Mucosa of gallbladder (tissue), 1 donor: ENCODE measurements at regions not wholly inside any gene's neighbourhood (a gene's known extent, or its start where the extent isn't known, plus 50 kb on each side); places are given as distances from the start of the nearest gene placed in this dataset.

Source experiments
- DNase-seq: peaks from one replicate; pipeline ENCODE4 v3.0.0-alpha.2; 2020; ENCODE audit warnings: low spot score
- donor health status: DM: no; HTN: no; CAD: no.

DNA sequence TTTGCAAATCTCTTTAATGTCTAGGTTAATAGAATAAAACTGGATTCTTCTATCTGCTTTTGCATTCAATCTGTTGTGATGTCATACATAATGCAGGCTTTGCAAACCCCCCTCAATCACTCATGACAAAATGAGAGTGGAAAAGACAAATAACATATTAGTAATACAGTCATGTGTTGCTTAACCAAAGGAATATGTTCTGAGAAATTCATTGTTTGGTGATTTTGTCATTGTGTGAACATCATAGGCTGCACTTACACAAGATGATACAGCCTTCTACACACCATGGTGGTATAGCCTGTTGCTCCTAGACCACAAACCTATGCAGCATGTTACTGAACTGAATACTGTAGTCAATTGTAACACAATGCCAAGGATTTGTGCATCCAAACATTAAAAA lies 87.3 kb upstream of the SEC61G start:
- no peak for DNase-seq

DNA sequence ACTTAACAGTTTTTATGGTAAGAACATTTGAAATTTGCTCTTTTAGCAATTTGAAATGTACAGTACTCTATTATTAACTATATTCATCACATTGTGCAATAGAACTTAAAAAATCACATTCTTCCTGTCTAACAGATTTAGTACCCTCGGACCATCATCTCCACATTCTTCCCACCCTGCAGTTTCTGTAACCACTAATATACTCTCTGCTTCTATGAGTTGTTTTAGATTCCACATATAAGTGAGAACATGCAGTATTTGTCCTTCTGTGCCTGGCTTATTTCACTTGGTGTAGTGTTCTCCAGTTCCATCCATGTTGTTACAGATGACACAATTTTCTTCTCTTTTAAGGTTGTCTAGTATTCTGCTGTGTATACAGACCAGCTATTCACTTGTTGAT lies 88.9 kb upstream of the SEC61G start:
- DNase-seq = no peak

DNA sequence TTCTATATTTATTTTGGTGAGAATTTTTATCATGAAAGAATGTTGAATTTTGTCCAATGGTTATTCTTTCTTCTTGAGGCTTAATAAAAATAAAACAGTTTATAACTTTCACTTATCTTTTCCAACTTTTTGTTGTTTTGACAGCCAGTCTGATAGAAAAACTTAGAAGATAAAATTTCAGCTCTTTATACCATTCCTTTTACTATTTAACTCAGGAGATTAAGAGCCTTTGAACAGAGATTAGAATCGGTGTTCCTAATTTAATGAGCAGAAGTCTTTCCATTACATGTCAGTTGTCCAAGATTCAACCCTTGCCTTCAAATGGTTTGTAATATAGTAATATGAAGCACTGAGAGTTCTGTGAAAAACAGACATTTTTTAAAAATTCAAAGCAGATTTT lies 97.8 kb upstream of the SEC61G start:
- DNase-seq = no peak

DNA sequence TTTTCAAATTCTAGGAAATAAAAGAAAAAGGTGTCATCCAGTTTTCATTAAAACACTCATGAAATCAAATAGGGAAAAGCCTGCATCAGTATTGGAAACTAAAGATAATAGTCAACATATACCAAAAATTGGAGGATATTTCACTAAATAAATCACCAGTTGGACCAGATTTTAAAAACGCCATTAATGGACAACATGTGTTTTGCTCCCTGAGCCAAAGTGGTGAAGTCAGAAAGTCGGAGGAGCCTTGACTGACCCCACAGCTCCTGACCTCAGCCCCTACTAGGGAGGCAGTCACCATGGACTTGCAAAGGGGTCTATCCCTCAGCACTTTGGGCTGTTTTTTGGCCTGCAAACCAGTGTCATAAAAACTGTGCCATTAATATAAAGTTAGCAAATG lies 98.3 kb upstream of the SEC61G start:
- no peak for DNase-seq

DNA sequence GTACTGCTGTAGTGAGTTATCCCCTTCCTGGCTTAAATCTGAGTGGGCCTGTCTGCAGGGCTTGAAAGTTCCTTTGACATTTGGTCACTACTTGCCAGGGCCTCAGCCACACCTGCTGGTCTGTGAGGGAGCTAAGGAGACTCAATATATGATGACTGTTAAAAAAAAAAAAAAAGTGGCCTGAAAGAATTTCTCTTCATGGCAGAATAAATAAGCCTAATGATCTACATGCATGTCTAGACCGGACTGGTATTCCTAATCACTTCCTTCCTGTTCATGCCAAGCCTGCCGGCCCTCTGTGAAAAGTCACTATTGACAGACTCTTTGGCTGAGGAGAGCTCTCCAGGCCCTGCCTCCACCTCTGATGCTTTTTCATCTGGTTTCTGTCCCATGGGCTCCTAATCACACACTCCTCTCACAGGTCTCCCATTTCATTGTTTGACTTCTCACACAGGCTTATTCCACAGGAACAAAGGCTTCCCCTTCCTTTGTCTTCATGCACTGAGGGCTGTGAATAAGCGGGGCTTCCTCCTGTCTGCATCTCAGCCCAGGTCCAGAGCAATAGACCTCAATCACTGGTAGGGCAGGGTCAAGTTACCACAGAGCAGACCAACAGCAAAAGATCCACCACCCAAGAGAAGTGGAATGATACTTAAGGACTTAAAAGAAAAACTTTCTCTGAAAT lies 99.1 kb upstream of the SEC61G start:
- no peak for DNase-seq

DNA sequence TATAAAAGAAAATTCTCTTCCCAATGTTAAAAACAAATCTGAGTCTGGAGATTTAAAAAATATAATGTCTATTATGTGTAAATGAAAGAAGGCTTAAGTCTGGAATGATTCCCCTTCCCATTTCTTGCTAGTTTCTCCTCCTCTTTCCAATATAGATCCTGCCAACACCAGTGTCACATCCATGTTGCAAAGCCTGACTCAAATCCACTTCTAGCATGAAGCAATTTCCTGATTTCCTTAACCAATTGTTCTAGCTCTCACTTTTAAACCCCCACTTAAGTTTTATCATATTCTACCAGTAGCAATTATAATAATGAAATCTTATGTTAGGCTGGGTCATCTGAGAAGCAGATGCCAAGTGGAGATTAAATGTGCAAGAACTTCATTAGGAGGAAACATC lies 100.1 kb upstream of the SEC61G start:
- DNase-seq = no peak

GRCh38 chr7:54859545-54859944 lies 100.5 kb upstream of the SEC61G start:
- no peak for DNase-seq

DNA sequence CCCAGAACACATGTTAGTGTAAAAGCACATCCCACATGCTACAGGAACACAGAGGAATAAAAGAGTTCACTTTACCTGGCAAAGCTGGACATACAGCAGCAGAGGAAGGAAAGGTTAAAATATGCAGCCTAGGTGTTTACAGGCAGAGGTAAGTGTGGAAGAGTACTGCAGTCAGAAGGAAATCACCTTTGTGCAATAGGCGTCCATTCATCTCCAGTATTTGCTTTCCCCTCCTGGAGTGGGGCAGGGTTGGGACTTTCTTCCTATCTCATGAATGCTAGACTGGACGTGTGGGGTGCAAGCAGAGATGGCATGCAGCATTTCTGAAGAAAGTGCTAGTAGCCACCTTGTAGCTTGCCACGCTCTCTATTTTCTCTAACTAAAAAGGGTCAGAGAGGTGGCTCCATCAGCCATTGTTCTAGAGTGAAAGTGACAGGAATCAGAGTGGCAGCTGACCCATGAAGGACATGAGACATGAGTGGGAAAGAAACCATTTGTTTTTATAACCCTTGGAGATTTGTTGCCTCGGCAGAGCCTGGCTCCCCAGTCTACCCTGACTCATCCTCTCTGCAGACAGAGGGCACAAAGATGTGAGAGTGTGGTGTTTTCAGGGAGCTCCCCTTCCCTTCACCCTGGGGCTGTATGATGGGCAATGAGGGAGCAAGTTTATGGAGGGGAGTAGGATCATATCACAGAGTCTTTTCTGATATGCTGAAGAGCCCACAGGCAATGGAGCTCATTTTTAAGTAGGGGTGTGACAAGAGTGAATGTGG lies 101.2 kb upstream of the SEC61G start:
- no peak for DNase-seq

- DNase-seq = no peak
Measured at GRCh38 chr7:54860843-54861242, 101.8 kb upstream of the SEC61G start.

DNA sequence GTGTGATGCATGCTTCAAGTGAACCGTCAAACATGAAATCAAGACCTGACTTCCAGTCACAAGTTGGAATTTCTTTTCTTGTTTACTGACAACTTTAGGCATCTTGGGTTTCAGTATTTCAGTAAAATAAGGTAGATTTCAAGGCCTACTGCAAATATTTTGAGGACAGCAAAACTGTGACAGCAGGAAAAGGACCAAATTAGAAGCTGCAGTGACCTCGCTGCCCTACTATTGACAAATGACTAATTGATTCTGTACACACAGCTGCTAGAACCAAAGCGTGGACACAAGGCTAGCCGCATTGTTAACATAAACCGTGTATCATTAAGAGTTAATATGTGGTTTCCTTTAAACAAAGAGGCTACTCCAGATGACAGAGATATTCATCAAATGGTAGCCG lies 105.7 kb upstream of the SEC61G start:
- no peak for DNase-seq

- DNase-seq = no peak
Measured at GRCh38 chr7:54869523-54869922, 110.5 kb upstream of the SEC61G start.

GRCh38 chr7:54874804-54875203 lies 115.8 kb upstream of the SEC61G start:
- no peak for DNase-seq

DNA sequence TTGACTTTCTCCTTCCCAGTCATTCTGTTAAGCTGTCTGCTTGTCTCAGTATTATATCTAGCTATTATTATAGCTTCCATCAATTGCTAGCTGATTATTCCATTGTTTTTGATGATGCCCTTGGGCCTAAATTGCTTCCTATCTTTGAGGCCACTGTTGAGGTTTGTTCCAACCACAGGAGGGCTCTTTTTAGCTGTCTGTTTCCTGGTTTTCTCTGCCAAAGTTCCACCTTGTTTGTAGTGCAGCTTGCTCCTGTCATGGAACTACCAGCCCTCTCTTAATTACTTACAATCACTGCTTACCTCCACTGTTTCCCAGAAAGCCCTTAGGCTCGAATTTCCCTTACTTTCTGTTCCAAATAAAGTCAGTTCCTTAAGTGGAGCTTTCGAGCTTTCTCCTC lies 118.7 kb upstream of the SEC61G start:
- DNase-seq = no peak

GRCh38 chr7:54878339-54878738 lies 119.3 kb upstream of the SEC61G start:
- no peak for DNase-seq

DNA sequence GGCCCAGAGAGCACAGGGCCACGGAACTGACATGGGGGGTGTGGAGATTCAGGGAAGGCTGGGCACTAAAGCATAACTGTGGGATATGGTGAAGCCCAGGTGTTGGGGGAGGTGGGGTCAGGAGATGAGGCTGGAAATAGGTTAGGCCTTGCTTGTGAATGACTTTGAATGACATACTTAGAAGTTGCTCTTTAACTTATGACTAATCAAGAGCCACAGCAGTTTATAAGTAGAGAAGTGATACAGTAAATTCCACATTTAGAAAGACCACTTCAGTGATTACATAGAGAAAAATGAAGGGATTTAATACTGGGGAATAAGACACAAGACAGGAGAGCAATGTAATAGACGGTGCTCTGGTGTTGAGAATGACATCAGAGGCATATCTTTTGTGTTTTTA lies 120.8 kb upstream of the SEC61G start:
- no peak for DNase-seq

- no peak for DNase-seq
Measured at GRCh38 chr7:54880326-54880989, 121.4 kb upstream of the SEC61G start.

DNA sequence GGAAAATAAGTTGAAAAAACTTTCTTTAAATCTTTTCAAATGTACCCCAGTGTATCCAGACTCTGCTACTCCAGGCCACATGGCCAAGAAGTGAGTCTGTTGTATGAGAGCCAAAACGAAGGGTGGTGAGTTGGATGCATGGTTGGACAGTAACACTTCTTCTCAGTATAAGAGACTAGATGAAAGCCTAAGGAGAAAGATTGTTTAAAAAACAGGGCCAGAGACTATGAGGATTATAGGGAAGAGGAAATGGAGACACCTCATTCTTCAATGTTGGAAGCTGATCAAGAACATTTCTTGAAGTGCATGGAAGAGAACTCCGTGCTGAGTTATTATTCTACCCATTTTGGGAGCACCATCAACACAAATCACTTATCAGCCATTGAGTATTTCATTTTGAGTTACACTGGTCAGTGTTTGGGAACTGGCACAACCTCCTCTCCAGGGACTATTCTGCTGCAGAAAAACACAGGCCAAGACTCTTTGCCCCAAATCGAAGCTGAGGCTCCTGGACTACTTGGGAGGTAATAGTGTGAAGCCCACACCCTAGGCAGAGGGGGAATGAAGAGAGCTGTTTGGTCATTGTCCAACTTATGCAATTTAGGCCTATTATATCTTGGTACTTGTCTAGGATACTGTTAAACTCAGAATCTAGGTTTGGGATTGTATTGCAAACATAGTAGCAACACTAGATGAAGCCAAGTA lies 123.0 kb upstream of the SEC61G start:
- no peak for DNase-seq

- no peak for DNase-seq
Measured at GRCh38 chr7:54882694-54883093, 123.7 kb upstream of the SEC61G start.

- DNase-seq = no peak
Measured at GRCh38 chr7:54883576-54883975, 124.6 kb upstream of the SEC61G start.

GRCh38 chr7:54885285-54885684 lies 126.3 kb upstream of the SEC61G start:
- no peak for DNase-seq

DNA sequence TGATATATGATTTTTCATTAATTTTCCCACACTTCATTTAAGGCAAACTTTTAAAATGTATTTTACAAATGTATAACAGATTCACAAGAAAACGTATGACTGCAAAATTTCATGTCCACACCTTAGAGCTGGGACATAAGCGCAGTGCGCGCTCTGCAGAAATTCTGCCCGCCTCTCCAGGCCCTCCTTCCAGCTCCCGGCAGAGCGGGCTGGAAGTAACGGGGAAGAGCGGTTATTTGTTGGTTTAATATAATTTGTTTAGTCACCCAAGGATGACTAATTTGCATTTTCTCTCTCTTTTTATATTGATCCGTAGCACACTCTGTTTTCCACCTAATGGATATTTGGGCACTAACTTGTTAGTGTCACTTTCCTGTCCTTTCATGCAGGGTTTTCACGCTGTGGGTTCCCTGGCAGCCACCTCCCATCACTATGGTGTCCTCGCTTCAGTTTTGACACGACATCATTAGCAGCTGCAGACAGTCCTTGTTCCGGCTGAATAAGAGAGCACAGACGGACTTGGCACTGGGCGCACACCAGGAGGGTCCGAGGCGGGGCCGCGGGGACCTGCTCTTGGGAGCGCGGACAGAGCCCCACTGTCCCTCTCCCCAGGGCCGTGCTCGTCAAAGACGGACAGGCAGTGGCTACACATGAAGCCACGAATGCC lies 129.2 kb upstream of the SEC61G start:
- DNase-seq = no peak

GRCh38 chr7:54888734-54889082 lies 129.7 kb upstream of the SEC61G start:
- DNase-seq = no peak
